RWPE2 (cell line): ENCODE measurements at regions not wholly inside any gene's neighbourhood (a gene's known extent, or its start where the extent isn't known, plus 50 kb on each side); places are given as distances from the start of the nearest gene placed in this dataset.

Source experiments
- ATAC-seq: fragments of 200-7000 bp; cut with Tn5 transposase; 3 replicates; pipeline ENCODE4 v1.9.1; 2021; ENCODE audit warnings: low read depth
- DNase-seq: peaks from one replicate; pipeline ENCODE4 v3.0.0-alpha.2; 2020; ENCODE audit warnings: low spot score
- H3K27ac ChIP-seq: fragments of 450-650 bp; 2 replicates; pipeline ENCODE4 v1.5.1; 2017; ENCODE audit warnings: mild to moderate bottlenecking; ENCODE audit not compliant: poor library complexity, severe bottlenecking
- H3K27me3 ChIP-seq: fragments of 250-450 bp; sonication (Bioruptor Pico); 2 replicates; pipeline ENCODE4 v1.5.1; 2021; ENCODE audit warnings: mild to moderate bottlenecking, moderate library complexity; ENCODE audit not compliant: insufficient read depth, poor library complexity, severe bottlenecking
- H3K36me3 ChIP-seq: fragments of 250-450 bp; sonication (Bioruptor Pico); 2 replicates; pipeline ENCODE4 v1.5.1; 2020; ENCODE audit warnings: low read depth, mild to moderate bottlenecking, moderate library complexity
- H3K4me1 ChIP-seq: fragments of 250-450 bp; sonication (Bioruptor Pico); 2 replicates; pipeline ENCODE4 v1.5.1; 2021; ENCODE audit warnings: mild to moderate bottlenecking, moderate library complexity; ENCODE audit not compliant: insufficient read depth, poor library complexity, severe bottlenecking
- H3K4me3 ChIP-seq: fragments of 250-450 bp; sonication (Bioruptor Pico); 2 replicates; pipeline ENCODE4 v1.5.1; 2021; ENCODE audit warnings: mild to moderate bottlenecking, moderate library complexity; ENCODE audit not compliant: severe bottlenecking
- H3K9me3 ChIP-seq: fragments of 250-450 bp; sonication (Bioruptor Pico); 2 replicates; pipeline ENCODE4 v1.5.1; 2021; ENCODE audit warnings: mild to moderate bottlenecking, moderate library complexity; ENCODE audit not compliant: severe bottlenecking
- TF ChIP-seq, protein P1 (sequence below): fragments of 450-650 bp; IDR thresholded peaks from one replicate; pipeline ENCODE4 v1.5.1; 2017; ENCODE audit warnings: mild to moderate bottlenecking, moderate library complexity; ENCODE audit not compliant: poor library complexity, severe bottlenecking

DNA sequence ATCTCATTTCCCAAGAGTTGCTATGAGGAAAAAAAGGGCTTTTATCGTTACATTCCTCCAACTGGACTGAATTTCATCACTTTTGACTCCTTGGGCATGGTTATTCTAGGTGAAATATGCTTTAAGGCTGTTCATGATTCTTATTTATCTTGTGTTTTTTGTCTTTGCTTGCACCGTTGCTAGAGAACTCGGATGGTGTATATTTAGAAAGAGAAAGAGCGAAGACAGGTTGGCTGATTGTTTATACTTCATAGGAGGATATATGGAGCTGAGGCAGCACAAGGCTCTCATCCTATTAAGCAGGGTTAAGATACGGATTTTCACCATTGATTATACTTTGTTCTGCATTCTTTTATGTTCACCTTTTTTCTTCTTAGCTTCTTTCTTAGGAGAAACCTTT is 94.9 kb upstream of the GEMIN8 start:
- Histone ChIP-seq H3K27me3 (no peaks in the 10 kb centered on the region), H3K27ac (no peak overlapping the region), H3K4me1 (no peaks in the 10 kb centered on the region), H3K4me3 (no peak overlapping the region), H3K36me3 (no peaks in the 10 kb centered on the region), H3K9me3 (no peaks in the 10 kb centered on the region)
- no peak for ATAC-seq
- TF ChIP-seq, protein P1, sequence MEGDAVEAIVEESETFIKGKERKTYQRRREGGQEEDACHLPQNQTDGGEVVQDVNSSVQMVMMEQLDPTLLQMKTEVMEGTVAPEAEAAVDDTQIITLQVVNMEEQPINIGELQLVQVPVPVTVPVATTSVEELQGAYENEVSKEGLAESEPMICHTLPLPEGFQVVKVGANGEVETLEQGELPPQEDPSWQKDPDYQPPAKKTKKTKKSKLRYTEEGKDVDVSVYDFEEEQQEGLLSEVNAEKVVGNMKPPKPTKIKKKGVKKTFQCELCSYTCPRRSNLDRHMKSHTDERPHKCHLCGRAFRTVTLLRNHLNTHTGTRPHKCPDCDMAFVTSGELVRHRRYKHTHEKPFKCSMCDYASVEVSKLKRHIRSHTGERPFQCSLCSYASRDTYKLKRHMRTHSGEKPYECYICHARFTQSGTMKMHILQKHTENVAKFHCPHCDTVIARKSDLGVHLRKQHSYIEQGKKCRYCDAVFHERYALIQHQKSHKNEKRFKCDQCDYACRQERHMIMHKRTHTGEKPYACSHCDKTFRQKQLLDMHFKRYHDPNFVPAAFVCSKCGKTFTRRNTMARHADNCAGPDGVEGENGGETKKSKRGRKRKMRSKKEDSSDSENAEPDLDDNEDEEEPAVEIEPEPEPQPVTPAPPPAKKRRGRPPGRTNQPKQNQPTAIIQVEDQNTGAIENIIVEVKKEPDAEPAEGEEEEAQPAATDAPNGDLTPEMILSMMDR, result no peak
- DNase-seq, result no peak

DNA sequence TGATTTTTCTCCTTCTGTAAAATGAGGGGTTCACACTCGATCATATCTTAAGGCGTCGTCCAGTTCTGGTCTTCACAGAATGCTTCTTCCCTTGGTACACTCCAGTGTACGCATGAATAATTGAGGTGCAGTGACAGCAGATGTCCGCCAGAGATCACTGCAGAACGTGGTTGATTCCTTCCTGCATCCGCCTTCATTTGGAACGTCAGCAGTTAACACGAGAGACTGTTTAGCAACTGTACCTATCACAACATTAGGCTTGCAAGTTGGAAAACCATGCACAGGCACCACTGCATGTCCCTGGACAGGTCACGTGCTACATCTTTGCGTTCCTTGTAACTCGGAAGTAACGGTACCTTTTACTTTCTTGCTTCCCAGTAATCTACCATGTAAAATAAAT is 66.0 kb upstream of the GEMIN8 start:
- peak; percentile 50; the same call in 1 of the 3 replicates for ATAC-seq
- Histone ChIP-seq H3K4me3 (no peak overlapping the region), H3K36me3 (no peaks in the 10 kb centered on the region), H3K4me1 (no peaks in the 10 kb centered on the region), H3K9me3 (no peaks in the 10 kb centered on the region), H3K27ac (no peak overlapping the region), H3K27me3 (no peaks in the 10 kb centered on the region)
- TF ChIP-seq, protein P1, result peak; percentile 59
- DNase-seq, result no peak

DNA sequence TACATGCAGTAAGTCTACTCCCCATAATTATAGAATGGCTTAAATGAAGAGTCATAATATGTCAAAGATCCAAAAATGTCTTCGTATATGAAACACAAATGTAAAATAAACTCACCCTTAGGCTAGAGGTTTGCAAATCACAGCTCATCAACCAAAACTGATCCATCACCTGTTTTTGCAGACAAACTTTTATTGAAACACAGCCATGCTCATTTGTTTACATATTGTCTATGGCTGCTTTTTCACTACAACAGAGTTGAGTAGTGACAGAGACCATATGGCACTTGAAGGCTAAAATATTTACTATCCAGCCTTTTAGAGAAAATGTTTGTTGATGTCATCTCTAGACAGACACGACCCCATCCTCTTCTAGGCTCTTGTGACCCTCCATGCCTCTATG is 64.5 kb upstream of the GEMIN8 start:
- Histone ChIP-seq H3K4me1 (no peaks in the 10 kb centered on the region), H3K9me3 (no peaks in the 10 kb centered on the region), H3K4me3 (no peak overlapping the region), H3K36me3 (no peaks in the 10 kb centered on the region), H3K27me3 (no peaks in the 10 kb centered on the region), H3K27ac (no peak overlapping the region)
- ATAC-seq (no peak), DNase-seq (no peak)
- TF ChIP-seq, protein P1, result no peak

DNA sequence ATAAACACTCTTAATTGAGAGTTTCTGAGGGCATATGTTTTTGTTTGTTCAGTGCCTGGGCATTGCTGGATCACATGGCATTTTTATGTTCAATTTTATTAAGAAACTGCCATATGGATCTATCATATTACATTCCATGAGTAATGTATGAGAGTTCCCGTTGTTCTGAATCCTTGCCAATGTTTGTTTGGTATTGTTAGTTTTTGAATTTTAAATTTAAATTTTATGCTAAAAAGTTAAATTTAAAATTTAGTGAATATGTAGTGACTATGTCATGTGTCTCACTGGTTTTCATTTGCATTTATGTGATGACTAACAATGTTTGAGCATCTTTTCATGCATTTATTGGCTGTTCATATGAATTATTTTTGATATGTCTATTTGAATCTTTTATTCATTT is 54.8 kb upstream of the GEMIN8 start:
- Histone ChIP-seq H3K4me3 (no peak overlapping the region), H3K9me3 (no peaks in the 10 kb centered on the region), H3K4me1 (no peaks in the 10 kb centered on the region), H3K27ac (no peak overlapping the region), H3K36me3 (no peaks in the 10 kb centered on the region), H3K27me3 (no peaks in the 10 kb centered on the region)
- ATAC-seq (no peak), DNase-seq (no peak)
- TF ChIP-seq, protein P1, result no peak

DNA sequence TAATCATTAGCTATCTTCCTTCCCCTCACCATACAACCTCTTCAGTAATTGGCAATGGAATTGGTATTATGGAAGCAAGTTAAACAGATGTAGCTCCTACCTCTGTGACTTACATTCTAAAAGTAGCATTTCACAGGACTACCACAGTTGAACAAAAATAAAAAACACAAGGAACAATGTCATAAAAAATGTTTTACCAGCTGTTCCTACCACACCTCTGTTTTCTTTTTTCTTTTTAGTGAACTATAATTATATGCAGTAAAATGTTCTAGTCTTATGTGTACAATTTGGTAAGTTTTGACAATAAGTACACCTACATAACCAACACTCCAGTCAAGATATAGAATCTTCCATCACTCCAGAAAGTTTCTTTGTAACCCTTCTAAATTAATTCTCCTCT is 54.1 kb upstream of the GEMIN8 start:
- Histone ChIP-seq H3K4me1 (no peaks in the 10 kb centered on the region), H3K27ac (no peak overlapping the region), H3K9me3 (no peaks in the 10 kb centered on the region), H3K4me3 (no peak overlapping the region), H3K27me3 (no peaks in the 10 kb centered on the region), H3K36me3 (no peaks in the 10 kb centered on the region)
- no peak for ATAC-seq
- DNase-seq, result no peak
- TF ChIP-seq, protein P1, result no peak
